IMR-90 (cell line): ENCODE measurements at regions not wholly inside any gene's neighbourhood (a gene's known extent, or its start where the extent isn't known, plus 50 kb on each side); places are given as distances from the start of the nearest gene placed in this dataset.
A peak's percentile ranks its signal among the peaks of the same experiment; 100 is the strongest.

ENCODE experiments used
- ATAC-seq: fragments of 200-7000 bp; cut with Tn5 transposase; 2 replicates; pipeline ENCODE4 v1.9.1; 2020; ENCODE audit warnings: low read depth, mild to moderate bottlenecking, moderate library complexity
- BruUV-seq: library from RNA; stranded (reverse); fragments of 400-500 nt; replicated peaks from 2 replicates; lab custom pipeline; 2021; lab: Mats Ljungman, UMichigan
- CTCF ChIA-PET: fragments of 300-600 bp; formaldehyde crosslinking; extraction: SDS; loops from one replicate; lab custom pipeline; 2021; ENCODE audit warnings: antibody characterized with exemption; lab: Yijun Ruan, JAX
- POLR2A ChIA-PET: fragments of 300-600 bp; sonication (Branson Sonifier 250); formaldehyde crosslinking; loops from one replicate; lab custom pipeline; 2022; ENCODE audit warnings: antibody characterized with exemption; ENCODE audit not compliant: unreplicated experiment; lab: Charles Lee
- DNase-seq: peaks from one replicate; pipeline ENCODE4 v3.0.0; 2013
- H2AFZ ChIP-seq: replicated peaks from 2 replicates; pipeline ENCODE3; 2013; ENCODE audit warnings: low read length, mild to moderate bottlenecking; ENCODE audit not compliant: poor library complexity
- H2AK5ac ChIP-seq: 2 replicates; pipeline ENCODE4 v1.6.1; 2013; ENCODE audit warnings: low read depth, low read length, inconsistent platforms
- H2AK9ac ChIP-seq: replicated peaks from 2 replicates; pipeline ENCODE3; 2013; ENCODE audit warnings: mild to moderate bottlenecking, low read depth, low read length, moderate library complexity; ENCODE audit not compliant: poor library complexity
- H2BK120ac ChIP-seq: 2 replicates; pipeline ENCODE4 v1.6.1; 2013; ENCODE audit warnings: low read depth, low read length, inconsistent platforms
- H2BK15ac ChIP-seq: 3 replicates; pipeline ENCODE4 v1.6.1; 2013; ENCODE audit warnings: low read depth, low read length, inconsistent platforms
- H2BK20ac ChIP-seq: 2 replicates; pipeline ENCODE4 v1.6.1; 2013; ENCODE audit warnings: low read depth, mild to moderate bottlenecking, inconsistent platforms, low read length, moderate library complexity
- H2BK5ac ChIP-seq: 2 replicates; pipeline ENCODE4 v1.6.1; 2013; ENCODE audit warnings: mild to moderate bottlenecking, low read depth, low read length, inconsistent platforms; ENCODE audit not compliant: poor library complexity, severe bottlenecking
- H3K14ac ChIP-seq: replicated peaks from 2 replicates; pipeline ENCODE4 v1.6.1; 2013; ENCODE audit warnings: low read depth, low read length, inconsistent platforms
- H3K18ac ChIP-seq: 2 replicates; pipeline ENCODE4 v1.6.1; 2013; ENCODE audit warnings: low read depth, low read length, control low read depth
- H3K23ac ChIP-seq: 2 replicates; pipeline ENCODE4 v1.6.1; 2013; ENCODE audit warnings: low read depth, low read length, inconsistent platforms
- H3K27ac ChIP-seq: 2 replicates; pipeline ENCODE4 v1.5.1; 2013; ENCODE audit warnings: mild to moderate bottlenecking, control low read depth, low read length; ENCODE audit not compliant: insufficient read depth
- H3K27me3 ChIP-seq: 2 replicates; pipeline ENCODE4 v1.6.1; 2013; ENCODE audit warnings: low read length; ENCODE audit not compliant: control insufficient read depth, insufficient read depth
- H3K36me3 ChIP-seq: 2 replicates; pipeline ENCODE4 v1.6.1; 2013; ENCODE audit warnings: low read length, mixed read lengths; ENCODE audit not compliant: control insufficient read depth, insufficient read depth
- H3K4ac ChIP-seq: 2 replicates; pipeline ENCODE4 v1.6.1; 2013; ENCODE audit warnings: low read depth, low read length, inconsistent platforms
- H3K4me1 ChIP-seq: 2 replicates; pipeline ENCODE4 v1.6.1; 2013; ENCODE audit warnings: low read length, mixed read lengths; ENCODE audit not compliant: control insufficient read depth, insufficient read depth
- H3K4me2 ChIP-seq: 2 replicates; pipeline ENCODE4 v1.6.1; 2013; ENCODE audit warnings: low read depth, mild to moderate bottlenecking, control low read depth, low read length, moderate library complexity
- H3K4me3 ChIP-seq: 2 replicates; pipeline ENCODE4 v1.5.1; 2013; ENCODE audit warnings: low read depth, mild to moderate bottlenecking, control low read depth, low read length, moderate library complexity; ENCODE audit not compliant: insufficient read depth
- H3K56ac ChIP-seq: 2 replicates; pipeline ENCODE4 v1.6.1; 2013; ENCODE audit warnings: low read length, inconsistent platforms; ENCODE audit not compliant: insufficient read depth; ENCODE audit errors: extremely low read depth
- H3K79me1 ChIP-seq, 2 experiments: 2 replicates each; pipeline ENCODE4 v1.6.1; 2013; ENCODE audit warnings: low read length in 2 of 2, inconsistent platforms in 1 of 2, low read depth in 1 of 2
- H3K9ac ChIP-seq: 2 replicates; pipeline ENCODE4 v1.6.1; 2013; ENCODE audit warnings: low read depth, low read length, control low read depth
- H3K9me1 ChIP-seq: 2 replicates; pipeline ENCODE4 v1.6.1; 2013; ENCODE audit warnings: low read length, inconsistent platforms; ENCODE audit not compliant: insufficient read depth
- H3K9me3 ChIP-seq: 2 replicates; pipeline ENCODE4 v1.6.1; 2013; ENCODE audit warnings: low read length; ENCODE audit not compliant: control insufficient read depth, insufficient read depth
- H4K20me1 ChIP-seq: 2 replicates; pipeline ENCODE4 v1.6.1; 2013; ENCODE audit warnings: low read length, inconsistent platforms; ENCODE audit not compliant: insufficient read depth
- H4K5ac ChIP-seq: 2 replicates; pipeline ENCODE4 v1.6.1; 2013; ENCODE audit warnings: mild to moderate bottlenecking, low read depth, low read length, control low read depth
- H4K8ac ChIP-seq, 2 experiments: 2 replicates each; pipeline ENCODE4 v1.6.1; 2013; ENCODE audit warnings: low read depth in 2 of 2, low read length in 2 of 2, control low read depth in 1 of 2, inconsistent platforms in 1 of 2
- H4K91ac ChIP-seq: 2 replicates; pipeline ENCODE4 v1.6.1; 2013; ENCODE audit warnings: low read depth, low read length, inconsistent platforms; ENCODE audit not compliant: insufficient read depth
- BHLHE40 ChIP-seq: fragments of 150-350 bp; IDR thresholded peaks from 2 replicates; pipeline ENCODE4 v1.6.1; 2016; ENCODE audit warnings: mild to moderate bottlenecking, low read depth, low read length
- CEBPB ChIP-seq: IDR thresholded peaks from 2 replicates; pipeline ENCODE4 v1.6.1; 2012; ENCODE audit warnings: low read depth, low read length, improper control_type of control experiment
- ELK1 ChIP-seq: fragments of 150-350 bp; IDR thresholded peaks from 2 replicates; pipeline ENCODE4 v1.6.1; 2016; ENCODE audit warnings: low read depth, mild to moderate bottlenecking, low read length, moderate library complexity, borderline replicate concordance
- MAZ ChIP-seq: IDR thresholded peaks from 2 replicates; pipeline ENCODE4 v1.6.1; 2012; ENCODE audit warnings: low read depth, mild to moderate bottlenecking, low read length, improper control_type of control experiment, moderate library complexity, borderline replicate concordance
- NFE2L2 ChIP-seq: fragments of 150-350 bp; IDR thresholded peaks from 2 replicates; pipeline ENCODE4 v1.6.1; 2016; ENCODE audit warnings: low read depth, mild to moderate bottlenecking, low read length
- POLR2A ChIP-seq: IDR thresholded peaks from 2 replicates; pipeline ENCODE4 v1.6.1; 2012; ENCODE audit warnings: mild to moderate bottlenecking, low read depth, low read length
- USF2 ChIP-seq: fragments of 150-350 bp; IDR thresholded peaks from 2 replicates; pipeline ENCODE4 v1.6.1; 2017; ENCODE audit warnings: mild to moderate bottlenecking, antibody characterized with exemption, low read length, low read depth
- WGBS, 2 experiments: methylation state at CpG; one replicate each; pipeline versions ENCODE4 v1.1.5 to v1.1.7; 2013; ENCODE audit warnings: missing lambda C conversion rate in 2 of 2; ENCODE audit not compliant: insufficient read length in 1 of 2; ENCODE audit errors: extremely low coverage in 2 of 2; 5-methylcytosine and 5-hydroxymethylcytosine counted together
- dilution Hi-C: fragments of 300-500 bp; cut with HindIII; formaldehyde crosslinking; loops from one replicate; pipeline ENCODE4 v1.14.3; 2018; ENCODE audit warnings: low sequenced_read_pairs; ENCODE audit not compliant: unreplicated experiment
- in situ Hi-C: fragments of 300-500 bp; cut with MboI; formaldehyde crosslinking; loops from 3 replicates; pipeline ENCODE4 v1.14.3; 2019; ENCODE audit warnings: low sequenced_read_pairs, inconsistent platforms, mixed read lengths
- intact Hi-C: fragments of 100-400 bp; cut with micrococcal nuclease; formaldehyde crosslinking; loops from 2 replicates; pipeline ENCODE4 v1.10.0; 2022

GRCh38 chr2:217107480-217107879 lies 247.6 kb upstream of the TNP1 start:
- no peak for ATAC-seq
- Histone ChIP-seq H2AFZ (peak overlapping the region; percentile 52), H3K36me3 (no peaks in the 10 kb centered on the region), H4K5ac (peak overlapping the region; percentile 99), H3K27me3 (no peaks in the 10 kb centered on the region), H3K9me3 (no peaks in the 10 kb centered on the region), H3K14ac (peak overlapping the region; percentile 98), H4K8ac (peak overlapping the region; percentile 99), H2AK9ac (no peak overlapping the region), H2AK5ac (peak overlapping the region; percentile 95), H4K20me1 (no peaks in the 10 kb centered on the region), H3K23ac (no peak overlapping the region), H3K4me2 (no peak overlapping the region), H3K9ac (peak overlapping the region; percentile 9; the same call in 1 of the 2 replicates), H2BK120ac (peak overlapping the region; percentile 100), H3K4ac (peak overlapping the region; percentile 100), H3K9me1 (peaks cover 13% of the 10 kb centered on the region), H3K4me3 (no peak overlapping the region), H3K4me1 (peaks cover 23% of the 10 kb centered on the region), H4K91ac (peak overlapping the region; percentile 100), H2BK5ac (peak overlapping the region; percentile 100), H3K18ac (peak overlapping the region; percentile 97), H2BK20ac (peak overlapping the region; percentile 100), H3K56ac (no peak overlapping the region; the same call in 1 of the 2 replicates), H2BK15ac (peak overlapping the region; percentile 99), H3K27ac (peak overlapping the region; percentile 36), H3K79me1 (peaks cover 0 to 4% of the 10 kb centered on the region in 2 experiments; a peak in 1 of 4 replicates)
- 33% methylated on average over 1 of the region's 1 CpG; no CpG with 5 or more reads in 1 of the 2 experiments for WGBS, 2 experiments
- dilution Hi-C loops, result no loop called here
- CTCF ChIA-PET, result interaction anchor here (0.8 to 1.5 kb wide), 4 partner anchors 8 to 75 kb away, joined by 3 to 5 read pairs (median 3); no protein-coding TSS in a partner anchor
- no TSS peak for BruUV-seq
- no peak for DNase-seq
- intact Hi-C loops, result loop anchor here (5.0 kb wide), 4 partner anchors 55 to 605 kb away; no protein-coding TSS in a partner anchor
- TF ChIP-seq ELK1 (no peak), MAZ (no peak), POLR2A (no peak), USF2 (no peak), BHLHE40 (no peak), CEBPB (no peak), NFE2L2 (no peak)
- in situ Hi-C loops, result no loop called here
- POLR2A ChIA-PET, result no interaction called here
